Suprapubic skin (tissue), 3 donors: ENCODE measurements at regions not wholly inside any gene's neighbourhood (a gene's known extent, or its start where the extent isn't known, plus 50 kb on each side); places are given as distances from the start of the nearest gene placed in this dataset.

ENCODE experiments used
- CTCF ChIP-seq, 2 donors: fragments of 200-600 bp in 1 of 2; fragments of 450-650 bp in 1 of 2; sonication (generic) in 1 of 2; IDR thresholded peaks; one replicate each; pipeline ENCODE4 v1.5.1; 2016 to 2019; ENCODE audit warnings: antibody characterized with exemption in 2 of 2, mild to moderate bottlenecking in 1 of 2, moderate library complexity in 1 of 2
- EP300 ChIP-seq: sonication (generic); formaldehyde crosslinking; IDR thresholded peaks from one replicate; pipeline ENCODE4 v1.6.1; 2017; ENCODE audit warnings: antibody characterized with exemption
- POLR2A ChIP-seq, 2 donors: fragments of 450-650 bp; IDR thresholded peaks; one replicate each; pipeline ENCODE4 v1.6.1; 2017; ENCODE audit warnings: antibody characterized with exemption in 2 of 2, mild to moderate bottlenecking in 2 of 2, moderate library complexity in 2 of 2

GRCh38 chr19:28154077-28154476 lies 1058.9 kb downstream of the UQCRFS1 start:
- TF ChIP-seq CTCF (IDR thresholded peaks at IDR 0.05): no peak
- no peak for TF ChIP-seq POLR2A (IDR thresholded peaks at IDR 0.05)
- no peak for TF ChIP-seq EP300
